GM20000 (cell line): ENCODE measurements at regions not wholly inside any gene's neighbourhood (a gene's known extent, or its start where the extent isn't known, plus 50 kb on each side); places are given as distances from the start of the nearest gene placed in this dataset.

Experiments
- DNase-seq: peaks from one replicate; pipeline ENCODE4 v3.0.0; 2012; ENCODE audit warnings: low spot score
- TF ChIP-seq, protein P1 (sequence below): IDR thresholded peaks from 2 replicates; pipeline ENCODE4 v1.5.1; 2012; ENCODE audit warnings: mild to moderate bottlenecking, control low read depth; ENCODE audit errors: extremely low read depth, missing control alignments

DNA sequence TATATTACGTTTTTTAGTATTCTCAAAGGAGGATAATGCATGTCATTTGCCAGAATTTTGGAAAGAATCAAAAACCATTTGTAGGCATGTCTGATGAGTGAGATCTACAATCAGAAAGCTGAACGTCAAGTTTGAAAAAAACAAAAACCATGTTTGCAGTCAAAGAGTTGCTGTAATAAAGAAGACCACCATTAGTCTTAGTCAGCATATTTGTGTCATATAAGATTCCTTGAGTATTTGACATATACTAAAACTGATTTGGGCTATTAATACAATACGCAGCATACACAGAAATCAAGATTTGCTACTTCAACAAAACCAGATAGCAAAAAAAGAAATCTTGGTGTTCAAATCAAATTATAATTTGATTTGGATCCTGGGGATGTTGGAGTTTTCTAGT, 247.5 kb downstream of the SAMD5 start:
- no peak for DNase-seq
- TF ChIP-seq, protein P1, sequence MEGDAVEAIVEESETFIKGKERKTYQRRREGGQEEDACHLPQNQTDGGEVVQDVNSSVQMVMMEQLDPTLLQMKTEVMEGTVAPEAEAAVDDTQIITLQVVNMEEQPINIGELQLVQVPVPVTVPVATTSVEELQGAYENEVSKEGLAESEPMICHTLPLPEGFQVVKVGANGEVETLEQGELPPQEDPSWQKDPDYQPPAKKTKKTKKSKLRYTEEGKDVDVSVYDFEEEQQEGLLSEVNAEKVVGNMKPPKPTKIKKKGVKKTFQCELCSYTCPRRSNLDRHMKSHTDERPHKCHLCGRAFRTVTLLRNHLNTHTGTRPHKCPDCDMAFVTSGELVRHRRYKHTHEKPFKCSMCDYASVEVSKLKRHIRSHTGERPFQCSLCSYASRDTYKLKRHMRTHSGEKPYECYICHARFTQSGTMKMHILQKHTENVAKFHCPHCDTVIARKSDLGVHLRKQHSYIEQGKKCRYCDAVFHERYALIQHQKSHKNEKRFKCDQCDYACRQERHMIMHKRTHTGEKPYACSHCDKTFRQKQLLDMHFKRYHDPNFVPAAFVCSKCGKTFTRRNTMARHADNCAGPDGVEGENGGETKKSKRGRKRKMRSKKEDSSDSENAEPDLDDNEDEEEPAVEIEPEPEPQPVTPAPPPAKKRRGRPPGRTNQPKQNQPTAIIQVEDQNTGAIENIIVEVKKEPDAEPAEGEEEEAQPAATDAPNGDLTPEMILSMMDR = no peak

DNA sequence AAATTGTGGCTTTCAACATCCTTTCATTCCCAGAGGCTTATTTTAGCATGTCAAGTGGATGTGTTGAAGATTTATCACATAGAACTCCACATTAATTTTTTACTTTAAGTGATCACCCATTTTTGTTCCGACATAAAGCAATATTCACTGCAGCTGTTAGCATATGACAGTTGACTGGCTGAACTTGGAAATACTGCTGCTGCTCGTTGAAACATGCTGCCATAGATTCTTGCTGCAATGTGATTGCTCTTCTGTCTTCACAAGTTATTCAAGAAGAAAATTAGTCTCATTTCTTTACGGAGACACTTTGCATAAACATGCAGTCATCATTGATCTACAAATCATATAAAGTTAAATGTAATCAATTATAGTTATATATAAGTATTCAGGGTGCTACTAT, 248.4 kb downstream of the SAMD5 start:
- DNase-seq = no peak
- TF ChIP-seq, protein P1 = no peak

DNA sequence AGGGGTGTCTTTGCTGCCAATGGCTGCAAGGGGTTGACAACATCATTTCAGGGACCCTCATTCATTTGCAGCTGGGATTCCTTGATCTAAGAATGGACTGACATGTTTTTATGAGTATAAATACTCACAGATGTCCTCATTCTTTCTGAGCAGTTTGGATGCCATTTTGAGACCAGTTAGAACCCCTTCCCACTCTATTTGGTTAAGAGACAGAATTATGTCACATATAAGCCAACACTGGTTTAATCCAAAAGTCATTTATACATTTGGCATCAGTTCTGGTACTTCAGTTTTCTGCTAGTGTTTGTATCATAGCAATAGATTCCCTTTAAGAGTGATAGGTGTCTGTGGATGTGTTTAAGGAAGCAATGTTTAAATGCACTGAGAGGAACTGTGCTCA, 248.8 kb downstream of the SAMD5 start:
- TF ChIP-seq, protein P1 = no peak
- DNase-seq = no peak

DNA sequence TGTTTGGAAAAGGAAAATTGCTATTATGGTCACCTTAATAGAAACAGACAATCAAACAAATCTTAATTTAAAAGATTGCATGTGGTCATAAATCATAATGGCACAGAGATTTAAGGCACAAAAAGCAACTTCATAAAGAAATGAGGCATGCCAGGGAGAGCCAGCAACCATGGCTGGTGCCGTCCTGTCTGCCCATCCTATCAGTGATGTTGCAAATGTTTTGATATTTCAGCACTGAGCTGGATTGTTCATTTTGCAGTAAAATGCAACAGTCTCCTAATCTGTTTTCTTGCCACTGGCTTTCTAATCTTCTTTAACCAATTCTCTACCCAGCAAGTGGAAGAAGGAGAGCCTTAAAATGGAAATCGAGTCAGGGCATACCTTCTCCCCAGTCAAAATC, 249.8 kb downstream of the SAMD5 start:
- TF ChIP-seq, protein P1 = no peak
- no peak for DNase-seq

DNA sequence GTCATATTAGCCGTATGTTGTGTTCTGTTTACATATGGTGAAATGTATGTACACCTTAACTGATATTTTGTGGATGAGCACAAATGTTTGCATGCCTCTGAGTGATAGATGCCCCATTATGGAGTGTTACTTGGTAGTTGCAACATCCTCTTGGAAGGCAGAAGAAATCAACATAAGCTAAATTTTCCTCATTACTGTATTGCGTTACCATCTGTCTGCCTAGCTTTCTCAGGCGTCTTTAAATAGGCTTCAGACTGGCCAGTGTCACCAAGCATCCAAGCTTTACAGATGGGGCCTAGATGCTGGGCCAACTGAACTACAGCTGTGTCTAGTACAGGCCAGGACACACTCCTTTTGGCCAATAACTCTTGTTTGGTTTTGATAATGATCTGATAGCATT, 250.6 kb downstream of the SAMD5 start:
- TF ChIP-seq, protein P1 = no peak
- DNase-seq = no peak

DNA sequence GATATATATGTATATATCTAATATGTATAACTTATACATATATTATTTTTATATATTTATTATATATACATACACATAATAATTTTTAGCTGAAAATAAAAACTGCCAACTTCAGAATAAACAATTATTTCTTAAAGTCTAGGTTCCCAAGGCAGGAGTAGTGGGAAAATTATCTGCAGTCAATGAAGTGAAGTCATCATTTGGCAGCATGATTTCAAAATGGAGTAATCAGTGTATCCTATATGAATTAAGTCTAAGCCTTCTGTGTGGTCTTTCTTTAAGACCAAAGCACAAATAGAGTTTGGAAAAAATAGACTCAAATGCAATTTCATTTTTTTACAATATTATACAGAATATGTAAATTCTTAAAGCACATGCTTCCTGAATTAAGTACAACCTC, 251.0 kb downstream of the SAMD5 start:
- TF ChIP-seq, protein P1 = no peak
- DNase-seq = no peak

DNA sequence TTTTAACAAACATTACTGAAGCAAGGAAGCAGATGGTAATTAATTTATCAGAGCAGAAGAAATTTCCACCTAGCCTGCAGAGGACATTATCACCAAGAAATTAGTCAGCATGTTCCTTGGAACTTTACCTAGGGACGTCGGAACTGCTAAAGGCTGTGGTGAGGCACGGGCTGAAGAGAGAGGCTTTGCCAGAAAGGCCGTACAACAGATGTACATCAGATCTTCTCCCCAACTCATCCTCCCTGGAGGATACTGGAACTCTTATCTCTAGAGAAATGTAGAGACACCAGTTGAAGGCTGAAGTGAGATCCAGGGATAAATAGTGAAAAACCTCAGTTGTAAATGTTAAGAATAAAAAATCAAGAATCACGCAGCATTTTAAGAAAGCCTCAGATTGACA, 257.1 kb downstream of the SAMD5 start:
- DNase-seq = no peak
- TF ChIP-seq, protein P1 = no peak

DNA sequence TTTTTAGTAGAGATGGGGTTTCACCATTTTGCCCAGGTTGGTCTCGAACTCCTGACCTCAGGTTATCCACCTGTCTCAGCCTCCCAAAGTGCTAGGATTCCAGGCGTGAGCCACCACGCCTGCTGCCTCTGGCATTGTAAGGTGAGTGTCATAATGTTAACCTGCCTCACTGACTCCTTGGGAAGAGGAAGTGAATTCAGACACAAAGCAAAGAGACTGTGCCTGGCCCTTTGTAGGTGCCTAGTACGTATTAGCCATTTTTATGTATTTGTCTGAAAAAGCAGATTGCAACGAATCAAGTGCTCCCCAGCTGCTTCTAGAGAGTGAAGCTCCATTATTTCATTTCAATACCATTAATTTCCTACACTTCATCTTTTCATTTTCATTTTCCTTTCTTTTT, 260.5 kb downstream of the SAMD5 start:
- no peak for DNase-seq
- TF ChIP-seq, protein P1 = no peak
